Thoracic aorta (tissue), 2 donors: ENCODE measurements at regions not wholly inside any gene's neighbourhood (a gene's known extent, or its start where the extent isn't known, plus 50 kb on each side); places are given as distances from the start of the nearest gene placed in this dataset.
"Not testable (repeated sequence)": the region's sequence is repeated elsewhere in the genome, so short reads cannot be mapped to it uniquely, and the experiment has no call there.

Source experiments
- ATAC-seq: fragments of 150-250 bp; one replicate; pipeline ENCODE4 v1.8.0; 2017; ENCODE audit warnings: low read depth; ENCODE audit not compliant: insufficient number of reproducible peaks, low FRiP score
- DNase-seq: peaks from one replicate; pipeline ENCODE4 v3.0.0-alpha.2; 2020; ENCODE audit warnings: low spot score
- H3K27ac ChIP-seq, 2 donors: fragments of 200-600 bp; sonication (generic); 1 replicate in 1 of 2; 2 replicates in 1 of 2; pipeline ENCODE4 v1.5.1; 2016; ENCODE audit warnings: mild to moderate bottlenecking in 2 of 2, moderate library complexity in 2 of 2
- H3K27me3 ChIP-seq: fragments of 200-600 bp; sonication (generic); replicated peaks from 2 replicates; pipeline ENCODE4 v1.6.0; 2016; ENCODE audit warnings: mild to moderate bottlenecking; ENCODE audit not compliant: insufficient read depth
- H3K36me3 ChIP-seq: fragments of 200-600 bp; sonication (generic); one replicate; pipeline ENCODE4 v1.5.1; 2016
- H3K4me1 ChIP-seq, 2 donors: fragments of 200-600 bp; sonication (generic); 1 replicate in 1 of 2; 2 replicates in 1 of 2; pipeline versions ENCODE4 v1.5.1 to v1.6.0; 2016; ENCODE audit warnings: low read depth in 2 of 2, mild to moderate bottlenecking in 1 of 2; ENCODE audit not compliant: control insufficient read depth in 1 of 2
- H3K4me3 ChIP-seq: fragments of 200-600 bp; sonication (generic); 2 replicates; pipeline ENCODE4 v1.5.1; 2016; ENCODE audit warnings: mild to moderate bottlenecking
- H3K9me3 ChIP-seq: fragments of 200-600 bp; sonication (generic); 2 replicates; pipeline ENCODE4 v1.5.1; 2016
- CTCF ChIP-seq: fragments of 200-600 bp; sonication (generic); IDR thresholded peaks from one replicate; pipeline ENCODE4 v1.5.1; 2019; ENCODE audit warnings: antibody characterized with exemption

GRCh38 chrX:114272096-114272686, 311.7 kb upstream of the HTR2C start:
- no peak for DNase-seq
- Histone ChIP-seq H3K36me3 (no peaks in the 10 kb centered on the region), H3K4me1 (no peaks in the 10 kb centered on the region), H3K27ac (no peak overlapping the region), H3K4me3 (no peak overlapping the region), H3K27me3 (no peaks in the 10 kb centered on the region), H3K9me3 (no peaks in the 10 kb centered on the region)
- ATAC-seq: no peak
- no peak for TF ChIP-seq CTCF

GRCh38 chrX:114270371-114270770, 313.5 kb upstream of the HTR2C start:
- ATAC-seq: not testable (repeated sequence)

GRCh38 chrX:114268643-114269042, 315.2 kb upstream of the HTR2C start:
- ATAC-seq: no peak
- TF ChIP-seq CTCF: no peak
- Histone ChIP-seq H3K9me3 (no peaks in the 10 kb centered on the region), H3K27me3 (no peaks in the 10 kb centered on the region), H3K36me3 (no peaks in the 10 kb centered on the region), H3K4me1 (no peaks in the 10 kb centered on the region), H3K4me3 (no peak overlapping the region), H3K27ac (no peak overlapping the region)
- no peak for DNase-seq

More at GRCh38 chrX:114270371-114270770, 313.5 kb upstream of the HTR2C start:
- not testable (repeated sequence) for H3K4me3 ChIP-seq, H3K27me3 ChIP-seq, H3K9me3 ChIP-seq, H3K4me1 ChIP-seq, H3K36me3 ChIP-seq, DNase-seq, H3K27ac ChIP-seq

- Histone ChIP-seq H3K27me3 (no peaks in the 10 kb centered on the region), H3K9me3 (no peaks in the 10 kb centered on the region), H3K4me3 (no peak overlapping the region), H3K4me1 (no peaks in the 10 kb centered on the region), H3K36me3 (no peaks in the 10 kb centered on the region), H3K27ac (no peak overlapping the region)
- no peak for TF ChIP-seq CTCF
- DNase-seq: no peak
- ATAC-seq: no peak
Observed at GRCh38 chrX:114267142-114267541, 316.7 kb upstream of the HTR2C start.

GRCh38 chrX:114252186-114252585, 331.7 kb upstream of the HTR2C start:
- no peaks in the 10 kb centered on the region for H3K4me1 ChIP-seq

More at GRCh38 chrX:114252186-114252585, 331.7 kb upstream of the HTR2C start:
- no peak overlapping the region for H3K4me3 ChIP-seq
- H3K27ac ChIP-seq: no peak overlapping the region
- H3K36me3 ChIP-seq: no peaks in the 10 kb centered on the region
- no peak for TF ChIP-seq CTCF
- ATAC-seq: no peak
- no peaks in the 10 kb centered on the region for H3K27me3 ChIP-seq
- DNase-seq: no peak
- no peaks in the 10 kb centered on the region for H3K9me3 ChIP-seq
